GM19397 (cell line): ENCODE measurements at regions not wholly inside any gene's neighbourhood (a gene's known extent, or its start where the extent isn't known, plus 50 kb on each side); places are given as distances from the start of the nearest gene placed in this dataset.
"Not testable (repeated sequence)": the region's sequence is repeated elsewhere in the genome, so short reads cannot be mapped to it uniquely, and the experiment has no call there.

Source experiments
- ATAC-seq: cut with Tn5 transposase; IDR thresholded peaks from one replicate; pipeline ENCODE4 v1.9.1; 2021; ENCODE audit warnings: mild to moderate bottlenecking, moderate library complexity; ENCODE audit not compliant: unreplicated experiment

DNA sequence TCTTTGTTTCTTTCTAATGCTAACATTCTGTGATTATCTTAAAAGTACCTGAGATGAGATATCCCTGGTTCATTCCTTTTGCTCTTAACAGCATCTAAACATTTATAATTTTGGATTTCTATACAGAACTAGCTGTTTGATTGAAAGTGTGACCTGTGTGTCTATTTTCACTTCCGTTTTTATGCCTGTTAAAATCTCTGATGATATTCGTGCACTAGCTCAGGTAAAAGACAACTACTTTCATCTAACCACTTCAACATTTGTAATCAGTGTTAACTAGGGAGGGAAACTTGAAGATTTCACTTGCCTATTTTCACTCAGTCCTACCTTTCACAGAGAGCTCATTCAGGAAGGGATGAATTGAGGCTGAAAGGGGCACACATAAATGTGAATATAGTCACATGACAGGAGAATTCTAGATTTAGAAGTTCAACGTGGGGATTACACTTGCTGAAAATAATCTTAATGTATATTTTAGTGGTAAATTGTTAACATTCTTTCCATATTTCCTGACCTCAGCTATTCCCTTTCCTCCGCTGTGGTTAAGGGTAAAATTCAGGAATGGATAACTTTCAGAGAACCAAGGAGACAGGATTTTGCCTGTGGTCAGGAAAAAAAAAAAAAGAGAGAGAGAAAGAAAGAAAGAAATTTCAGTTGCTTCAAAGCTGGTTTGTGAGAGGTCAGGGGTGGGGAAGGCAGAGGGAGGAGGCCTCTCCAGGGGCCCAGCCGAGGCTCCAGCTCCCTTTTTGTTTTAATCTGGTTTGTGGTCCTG lies 159.8 kb upstream of the TSC22D2 start:
- ATAC-seq = no peak

- ATAC-seq = no peak
These were observed 160.7 kb upstream of the TSC22D2 start for GRCh38 chr3:150247441-150247840.

DNA sequence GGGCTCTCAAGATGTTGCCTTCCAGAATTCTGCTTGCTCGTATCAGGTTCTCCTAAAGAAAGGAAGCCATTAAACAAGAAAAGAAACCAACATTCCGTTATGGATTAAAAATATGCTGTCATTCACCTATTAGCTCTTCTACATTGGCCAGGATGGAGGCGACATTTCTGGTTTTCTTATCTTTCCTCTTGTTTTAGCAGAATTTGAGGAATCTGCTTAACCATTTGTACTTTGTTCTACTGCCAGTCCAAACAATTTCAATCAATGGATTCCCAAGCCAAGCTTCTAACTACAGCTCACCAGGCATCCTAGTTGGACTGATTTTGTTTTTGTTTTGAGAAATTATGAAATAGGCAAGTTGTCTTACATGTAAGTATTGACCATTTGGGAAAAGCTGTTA lies 164.6 kb upstream of the TSC22D2 start:
- ATAC-seq = no peak

GRCh38 chr3:150242220-150242936 lies 165.7 kb upstream of the TSC22D2 start:
- ATAC-seq = no peak

GRCh38 chr3:150240891-150241290 lies 167.2 kb upstream of the TSC22D2 start:
- ATAC-seq = no peak

DNA sequence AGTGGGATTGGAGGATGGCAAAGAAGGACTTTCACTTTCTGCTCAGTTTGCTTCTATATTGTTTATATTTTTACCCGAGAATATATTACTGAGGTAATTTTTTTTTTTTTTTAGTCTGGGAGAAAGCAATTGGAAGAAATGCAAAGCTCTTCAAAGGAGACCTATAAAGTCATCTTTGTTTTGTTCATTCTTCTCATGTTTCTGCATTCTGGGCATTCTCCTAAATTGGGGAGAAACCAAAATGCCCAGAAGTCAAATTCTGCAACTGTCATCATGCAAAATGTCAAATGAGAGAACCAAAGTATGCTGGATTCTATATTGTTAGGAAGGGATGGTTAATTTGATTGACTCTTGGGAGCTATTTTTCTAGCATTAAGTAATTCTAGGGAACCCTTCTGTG lies 168.3 kb upstream of the TSC22D2 start:
- ATAC-seq = no peak

- ATAC-seq = no peak
These were observed 169.0 kb upstream of the TSC22D2 start for GRCh38 chr3:150238995-150239619.

GRCh38 chr3:150238048-150238802 lies 169.9 kb upstream of the TSC22D2 start:
- ATAC-seq = no peak

- no peak for ATAC-seq
These were observed 170.6 kb upstream of the TSC22D2 start for GRCh38 chr3:150237490-150237889.

- no peak for ATAC-seq
These were observed 171.6 kb upstream of the TSC22D2 start for GRCh38 chr3:150236316-150237082.

DNA sequence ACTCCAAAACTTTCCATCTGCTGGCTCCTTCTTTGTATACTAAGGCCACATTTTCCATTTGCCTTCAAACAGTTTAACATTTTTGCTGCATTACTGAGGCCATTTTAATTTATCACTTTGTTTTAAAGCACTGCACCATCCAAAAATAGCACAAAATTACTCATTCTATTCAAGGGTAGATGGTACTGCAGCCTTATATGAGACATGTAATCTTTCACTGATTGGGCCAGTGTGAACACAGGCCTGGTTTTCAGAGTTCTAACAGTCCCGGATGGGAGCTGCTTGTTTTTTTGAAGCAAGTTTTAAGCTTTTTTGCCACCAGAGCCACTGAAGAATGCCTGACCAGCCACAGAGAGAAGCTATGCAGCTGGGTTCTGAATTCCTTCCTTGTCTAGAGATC lies 172.3 kb upstream of the TSC22D2 start:
- ATAC-seq = no peak

- ATAC-seq = no peak
These were observed 175.1 kb upstream of the TSC22D2 start for GRCh38 chr3:150232992-150233451.

DNA sequence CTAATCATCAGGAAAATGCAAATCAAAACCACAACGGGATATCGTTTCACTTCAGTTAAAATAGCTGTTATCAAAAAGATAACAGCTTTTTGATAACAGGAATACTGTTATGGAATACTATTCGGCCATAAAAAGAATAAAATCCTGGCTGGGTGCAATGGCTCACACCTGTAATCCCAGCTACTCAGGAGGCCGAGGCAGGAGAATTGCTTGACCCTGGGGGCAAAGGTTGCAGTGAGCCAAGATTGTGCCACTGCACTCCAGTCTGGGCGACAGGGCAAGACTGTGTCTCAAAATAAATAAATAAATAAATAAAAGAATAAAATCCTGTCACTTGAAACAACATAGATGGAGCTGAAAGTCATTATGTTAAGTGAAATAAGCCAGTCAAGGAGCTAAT lies 178.1 kb upstream of the TSC22D2 start:
- no peak for ATAC-seq

- ATAC-seq = not testable (repeated sequence)
These were observed 179.5 kb upstream of the TSC22D2 start for GRCh38 chr3:150228626-150229025.

GRCh38 chr3:150227839-150228238 lies 180.3 kb upstream of the TSC22D2 start:
- ATAC-seq = no peak

DNA sequence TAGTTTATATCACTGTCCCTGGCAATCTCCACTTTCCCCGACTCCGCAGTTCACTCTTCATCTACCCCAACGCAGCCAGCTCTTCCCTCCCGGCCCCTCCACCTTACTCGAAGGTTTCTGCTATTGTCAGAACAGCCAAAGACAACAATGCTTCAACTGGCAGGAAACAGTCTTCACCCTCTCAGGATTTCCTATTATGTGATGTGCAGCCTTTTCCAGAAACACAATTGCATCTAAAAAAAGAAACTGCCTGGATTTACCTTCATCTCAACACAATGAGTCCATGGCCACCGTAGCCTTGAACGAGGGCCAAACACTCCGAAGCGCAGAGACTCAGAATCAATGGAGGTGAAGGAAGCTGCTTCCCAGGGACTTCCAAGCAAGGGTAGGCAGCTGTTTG lies 182.1 kb upstream of the TSC22D2 start:
- no peak for ATAC-seq

GRCh38 chr3:150223558-150223957 lies 184.5 kb upstream of the TSC22D2 start:
- ATAC-seq = no peak

DNA sequence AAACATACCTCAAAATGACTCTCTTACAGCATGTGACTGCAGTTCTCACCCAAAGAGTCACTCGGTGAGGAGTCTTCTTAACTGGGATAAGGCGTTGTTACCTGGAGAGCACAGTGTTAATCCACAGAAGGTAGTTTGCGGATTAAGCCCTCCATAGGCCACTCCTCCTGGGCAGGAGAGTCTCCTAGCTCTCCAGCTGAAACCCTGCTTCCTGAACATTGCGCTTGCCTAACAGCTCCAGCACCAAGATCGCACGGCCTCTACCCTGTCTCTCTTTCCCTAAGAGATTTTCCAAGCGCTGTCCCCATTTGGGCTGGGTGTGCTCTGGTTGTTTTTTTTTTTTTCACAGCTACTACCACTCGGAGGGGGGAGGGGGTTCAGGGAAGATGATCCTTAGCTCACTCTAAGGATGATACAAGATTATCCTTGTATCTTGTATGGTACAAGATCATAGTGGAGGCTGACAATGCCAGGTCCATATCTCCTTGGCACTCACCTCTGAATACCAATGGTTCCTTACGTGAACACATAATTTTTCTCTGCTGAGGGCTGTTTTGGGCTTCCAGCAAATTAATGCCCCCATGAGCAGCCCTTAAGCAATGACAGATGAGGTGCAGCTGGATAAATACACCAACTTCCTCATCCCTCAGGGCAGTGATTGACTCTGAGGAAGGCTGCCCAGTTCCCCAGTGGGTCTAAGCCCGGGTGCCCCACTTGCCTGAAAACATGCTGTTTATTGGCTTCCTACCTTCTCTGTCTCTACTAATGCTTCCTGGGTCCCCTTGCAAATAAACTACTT lies 185.2 kb upstream of the TSC22D2 start:
- ATAC-seq = no peak

DNA sequence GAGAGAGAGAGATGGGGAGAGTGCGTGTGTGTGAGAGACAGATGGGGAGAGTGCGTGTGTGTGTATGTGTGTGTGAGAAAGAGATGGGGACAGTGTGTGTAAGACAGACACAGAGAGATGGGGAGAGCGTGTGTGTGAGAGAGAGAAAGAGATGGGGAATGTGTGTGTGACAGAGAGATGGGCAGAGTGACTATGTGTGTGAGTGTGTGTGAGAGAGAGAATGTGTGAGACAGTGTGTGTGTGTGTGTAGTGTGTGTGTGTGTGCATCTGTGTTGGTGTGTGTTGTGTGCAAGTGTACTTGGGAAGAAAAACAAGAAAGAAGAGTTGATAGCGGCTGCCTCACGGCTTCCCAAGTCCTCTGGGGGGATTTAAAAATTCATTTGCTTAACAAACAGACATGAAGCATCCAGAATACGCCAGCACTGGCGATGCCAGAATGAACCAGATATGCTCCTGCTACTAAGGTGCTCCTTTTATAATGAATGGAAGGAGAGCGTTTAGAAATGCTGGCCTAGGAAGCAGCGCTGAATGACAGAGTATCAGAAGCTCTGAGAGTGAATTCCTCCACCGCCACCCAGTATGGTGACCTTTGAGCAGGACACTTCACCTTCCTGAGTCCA lies 186.1 kb upstream of the TSC22D2 start:
- no peak for ATAC-seq
